Vagina (tissue), 2 donors: ENCODE measurements at regions not wholly inside any gene's neighbourhood (a gene's known extent, or its start where the extent isn't known, plus 50 kb on each side); places are given as distances from the start of the nearest gene placed in this dataset.

Experiments
- DNase-seq, 2 donors: peaks; one replicate each; pipeline ENCODE4 v3.0.0-alpha.2; 2017; ENCODE audit errors: extremely low spot score in 2 of 2
- H3K27ac ChIP-seq: fragments of 200-600 bp; sonication (generic); one replicate; pipeline ENCODE4 v1.5.1; 2019
- H3K27me3 ChIP-seq: fragments of 200-600 bp; sonication (generic); one replicate; pipeline ENCODE4 v1.5.1; 2019
- H3K36me3 ChIP-seq, 2 donors: fragments of 200-600 bp; sonication (generic); one replicate each; pipeline ENCODE4 v1.5.1; 2017 to 2019
- H3K4me1 ChIP-seq: fragments of 200-600 bp; sonication (generic); one replicate; pipeline ENCODE4 v1.5.1; 2019
- H3K4me3 ChIP-seq, 2 donors: fragments of 200-600 bp; sonication (generic); 1 replicate in 1 of 2; 2 replicates in 1 of 2; pipeline ENCODE4 v1.5.1; 2016 to 2019
- H3K9me3 ChIP-seq: fragments of 200-600 bp; sonication (generic); one replicate; pipeline ENCODE4 v1.5.1; 2019
- CTCF ChIP-seq, 3 experiments: fragments of 450-650 bp in 2 of 3; fragments of 200-600 bp in 1 of 3; sonication (generic) in 1 of 3; IDR thresholded peaks; one replicate each; pipeline ENCODE4 v1.5.1; 2017 to 2019; ENCODE audit warnings: antibody characterized with exemption in 3 of 3, mild to moderate bottlenecking in 2 of 3, moderate library complexity in 2 of 3
- POLR2A ChIP-seq, 2 donors: fragments of 450-650 bp; IDR thresholded peaks; one replicate each; pipeline ENCODE4 v1.6.1; 2017; ENCODE audit warnings: antibody characterized with exemption in 2 of 2, mild to moderate bottlenecking in 2 of 2, moderate library complexity in 2 of 2
- POLR2AphosphoS5 ChIP-seq, 2 donors: sonication (generic); formaldehyde crosslinking; IDR thresholded peaks; one replicate each; pipeline ENCODE4 v1.9.0; 2017; ENCODE audit warnings: antibody characterized with exemption in 2 of 2, mild to moderate bottlenecking in 2 of 2, low read depth in 1 of 2; ENCODE audit not compliant: insufficient read depth in 1 of 2
- intact Hi-C: fragments of 100-400 bp; cut with DNase I; formaldehyde crosslinking; loops from one replicate; pipeline ENCODE4 v1.15.1; 2023

DNA sequence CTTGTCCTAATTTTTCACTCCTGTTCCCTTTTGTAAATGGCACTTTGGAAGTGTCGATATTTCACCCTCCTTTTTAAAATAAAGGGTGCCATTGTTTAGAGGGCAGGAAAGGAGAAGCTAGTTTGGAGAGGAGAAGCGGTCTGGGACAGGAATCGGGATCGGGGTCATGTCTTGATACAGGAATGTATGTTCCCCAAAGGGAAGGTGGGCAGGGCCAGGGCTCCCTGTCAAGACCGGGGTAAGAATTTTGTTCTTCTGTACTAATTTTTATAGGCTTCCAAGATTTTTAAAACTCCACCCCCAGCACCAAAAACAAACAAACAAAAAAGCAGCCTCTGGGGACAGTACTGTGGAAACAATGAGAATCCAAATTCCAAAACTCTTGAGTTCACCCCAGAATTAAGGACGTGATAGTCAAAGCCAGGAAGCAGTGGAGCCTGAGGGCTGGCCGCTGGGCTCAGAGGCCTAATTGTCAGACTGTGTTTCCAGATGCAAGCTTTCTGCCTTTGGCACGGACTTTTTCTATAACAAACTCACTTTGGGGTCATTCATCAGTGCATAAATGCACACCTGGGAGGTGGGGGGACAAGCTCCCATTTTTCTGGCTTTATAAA lies 250.4 kb upstream of the SIX2 start:
- DNase-seq = peak; percentile 28 to 56
- H3K4me3 ChIP-seq = no peak overlapping the region
- intact Hi-C loops = no loop called here

GRCh38 chr2:45259138-45259537 lies 249.9 kb upstream of the SIX2 start:
- intact Hi-C loops = no loop called here
- H3K27ac ChIP-seq = no peak overlapping the region
- H3K36me3 ChIP-seq = no peaks in the 10 kb centered on the region
- no peak for TF ChIP-seq POLR2A (IDR thresholded peaks at IDR 0.05)
- TF ChIP-seq CTCF (IDR thresholded peaks at IDR 0.05) = no peak
- no peak for TF ChIP-seq POLR2AphosphoS5 (IDR thresholded peaks at IDR 0.05; ENCODE audit: insufficient read depth in 1 of 2, low read depth in 1 of 2)
- H3K9me3 ChIP-seq = no peaks in the 10 kb centered on the region
- H3K4me3 ChIP-seq = no peak overlapping the region
- DNase-seq = peak; percentile 43 to 75
- no peaks in the 10 kb centered on the region for H3K4me1 ChIP-seq
- H3K27me3 ChIP-seq = no peaks in the 10 kb centered on the region

More for the DNA sequence above, 250.4 kb upstream of the SIX2 start:
- Histone ChIP-seq H3K36me3 (no peaks in the 10 kb centered on the region), H3K9me3 (no peaks in the 10 kb centered on the region), H3K27ac (no peak overlapping the region), H3K27me3 (no peaks in the 10 kb centered on the region), H3K4me1 (no peaks in the 10 kb centered on the region)
- TF ChIP-seq POLR2AphosphoS5 (IDR thresholded peaks at IDR 0.05; ENCODE audit: insufficient read depth in 1 of 2, low read depth in 1 of 2) (no peak), CTCF (IDR thresholded peaks at IDR 0.05) (no peak), POLR2A (IDR thresholded peaks at IDR 0.05) (no peak)

- no peak overlapping the region for H3K4me3 ChIP-seq
- TF ChIP-seq POLR2AphosphoS5 (IDR thresholded peaks at IDR 0.05; ENCODE audit: insufficient read depth in 1 of 2, low read depth in 1 of 2) = no peak
- TF ChIP-seq CTCF (IDR thresholded peaks at IDR 0.05) = no peak
- TF ChIP-seq POLR2A (IDR thresholded peaks at IDR 0.05) = no peak
- peak in 1 of 2 donors; percentile 84 for DNase-seq
Observed at GRCh38 chr2:45258311-45258710, 249.1 kb upstream of the SIX2 start.

DNA sequence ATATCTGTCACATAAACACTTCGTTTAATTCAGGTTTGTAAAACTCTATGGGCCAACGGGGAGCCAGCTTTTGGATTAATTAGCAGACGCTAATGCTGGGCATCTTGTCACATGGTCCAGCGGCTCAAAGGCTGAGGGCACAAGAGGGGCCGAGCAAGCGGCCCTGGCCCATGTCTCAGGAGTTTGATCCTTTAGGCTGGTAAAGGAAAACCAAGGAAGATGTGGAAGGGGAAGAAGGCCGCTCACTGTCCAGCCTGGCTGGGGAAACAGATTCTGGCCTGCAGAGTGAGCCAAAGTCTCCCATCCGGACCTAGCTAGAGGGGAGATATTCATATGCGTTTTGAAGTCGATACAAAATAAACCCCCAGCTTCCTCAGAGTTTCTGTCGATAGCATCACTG lies 248.6 kb upstream of the SIX2 start:
- peak; percentile 58 to 77 for DNase-seq
- Histone ChIP-seq H3K4me3 (no peak overlapping the region), H3K27ac (no peak overlapping the region), H3K9me3 (no peaks in the 10 kb centered on the region), H3K27me3 (no peaks in the 10 kb centered on the region), H3K36me3 (no peaks in the 10 kb centered on the region), H3K4me1 (no peaks in the 10 kb centered on the region)
- intact Hi-C loops = no loop called here
- TF ChIP-seq POLR2A (IDR thresholded peaks at IDR 0.05) (no peak), POLR2AphosphoS5 (IDR thresholded peaks at IDR 0.05; ENCODE audit: insufficient read depth in 1 of 2, low read depth in 1 of 2) (no peak), CTCF (IDR thresholded peaks at IDR 0.05) (no peak)

More at GRCh38 chr2:45258311-45258710, 249.1 kb upstream of the SIX2 start:
- H3K36me3 ChIP-seq = no peaks in the 10 kb centered on the region
- intact Hi-C loops = no loop called here
- H3K4me1 ChIP-seq = no peaks in the 10 kb centered on the region
- H3K9me3 ChIP-seq = no peaks in the 10 kb centered on the region
- H3K27ac ChIP-seq = no peak overlapping the region
- H3K27me3 ChIP-seq = no peaks in the 10 kb centered on the region

GRCh38 chr2:45256867-45257641 lies 247.8 kb upstream of the SIX2 start:
- intact Hi-C loops = no loop called here
- Histone ChIP-seq H3K36me3 (no peaks in the 10 kb centered on the region), H3K9me3 (no peaks in the 10 kb centered on the region), H3K27ac (no peak overlapping the region), H3K4me1 (no peaks in the 10 kb centered on the region), H3K4me3 (no peak overlapping the region), H3K27me3 (no peaks in the 10 kb centered on the region)
- peak; percentile 79 to 88 for DNase-seq
- TF ChIP-seq POLR2AphosphoS5 (IDR thresholded peaks at IDR 0.05; ENCODE audit: insufficient read depth in 1 of 2, low read depth in 1 of 2) (no peak), CTCF (IDR thresholded peaks at IDR 0.05) (no peak), POLR2A (IDR thresholded peaks at IDR 0.05) (no peak)
